HG02678 (cell line): ENCODE measurements at regions not wholly inside any gene's neighbourhood (a gene's known extent, or its start where the extent isn't known, plus 50 kb on each side); places are given as distances from the start of the nearest gene placed in this dataset.

Source experiments
- ATAC-seq: cut with Tn5 transposase; IDR thresholded peaks from one replicate; pipeline ENCODE4 v1.9.1; 2021; ENCODE audit warnings: mild to moderate bottlenecking, moderate library complexity; ENCODE audit not compliant: unreplicated experiment

- no peak for ATAC-seq
Measured at GRCh38 chr2:128901572-128902391, 583.1 kb upstream of the HS6ST1 start.

DNA sequence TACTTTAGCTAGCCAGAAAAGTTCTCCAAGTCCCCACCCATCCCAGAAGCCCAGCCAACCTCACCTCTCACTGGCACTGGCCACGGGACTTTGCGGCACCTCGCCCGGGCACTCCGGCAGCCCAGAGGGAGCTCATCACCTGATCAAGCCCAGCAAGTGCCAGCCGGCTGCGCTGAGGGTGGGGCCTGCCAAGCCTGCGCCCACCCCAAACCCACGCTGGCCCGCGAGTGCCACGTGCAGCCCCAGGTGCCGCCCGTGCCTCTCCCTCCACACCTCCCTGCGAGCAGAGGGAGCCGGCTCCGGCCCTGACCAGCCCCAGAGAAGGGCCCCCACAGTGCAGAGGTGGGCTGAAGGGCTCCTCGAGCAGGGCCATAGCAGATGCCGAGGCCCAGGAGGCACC, 585.0 kb upstream of the HS6ST1 start:
- ATAC-seq = no peak

DNA sequence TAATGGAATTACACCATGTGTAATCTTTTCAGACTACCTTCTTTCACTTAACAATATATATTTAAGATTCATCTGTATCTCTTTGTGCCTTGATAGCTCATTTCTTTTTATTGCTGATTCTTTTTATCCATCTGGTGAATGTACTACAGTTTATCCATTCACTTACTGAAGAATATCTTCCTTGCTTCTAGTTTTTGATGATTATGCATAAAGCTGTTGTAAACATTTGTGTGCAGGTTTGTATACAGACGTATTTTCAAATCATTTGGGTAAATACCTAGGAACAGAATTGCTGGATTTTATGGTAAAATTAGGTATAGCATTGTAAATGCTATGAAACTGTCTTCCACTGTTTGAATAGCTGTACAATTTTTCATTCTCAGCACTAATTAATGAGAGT, 592.6 kb upstream of the HS6ST1 start:
- no peak for ATAC-seq

DNA sequence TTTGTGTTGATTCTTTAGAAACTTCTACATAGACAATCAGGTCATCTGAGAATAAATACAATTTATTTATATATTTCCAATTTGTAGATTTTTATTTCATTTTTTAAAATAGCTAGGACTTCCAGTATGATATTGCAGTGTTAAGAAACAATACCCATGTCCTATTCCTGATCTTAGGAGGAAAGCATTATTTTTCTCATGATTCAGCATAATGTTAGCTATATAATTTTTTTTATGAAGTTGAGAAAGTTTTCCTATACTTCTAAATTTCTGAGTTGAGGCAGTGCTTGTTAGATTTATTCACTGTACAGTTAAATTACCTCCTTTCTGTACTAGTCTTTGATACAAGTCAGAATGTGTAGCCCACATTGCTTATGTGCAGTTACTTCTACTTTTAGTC, 595.7 kb upstream of the HS6ST1 start:
- ATAC-seq = no peak

DNA sequence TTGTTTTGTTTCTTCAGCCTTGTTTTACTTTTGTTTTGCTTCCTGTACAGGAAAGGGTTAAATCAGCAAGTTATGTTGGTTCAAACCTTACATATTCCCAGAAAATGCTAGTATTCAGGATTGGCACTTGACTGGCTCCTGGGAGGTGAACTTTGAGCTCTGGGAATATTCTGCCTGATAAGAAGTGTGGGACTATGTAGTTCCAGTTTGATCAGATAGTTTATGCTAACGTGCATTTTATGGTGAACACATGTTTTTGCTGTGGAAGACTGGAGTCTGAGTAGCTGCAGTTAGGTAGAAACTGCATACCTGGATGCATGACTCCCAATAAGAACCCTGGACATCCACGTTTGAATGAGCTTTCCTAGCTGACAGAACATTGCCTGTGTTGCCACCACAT, 603.1 kb upstream of the HS6ST1 start:
- no peak for ATAC-seq

DNA sequence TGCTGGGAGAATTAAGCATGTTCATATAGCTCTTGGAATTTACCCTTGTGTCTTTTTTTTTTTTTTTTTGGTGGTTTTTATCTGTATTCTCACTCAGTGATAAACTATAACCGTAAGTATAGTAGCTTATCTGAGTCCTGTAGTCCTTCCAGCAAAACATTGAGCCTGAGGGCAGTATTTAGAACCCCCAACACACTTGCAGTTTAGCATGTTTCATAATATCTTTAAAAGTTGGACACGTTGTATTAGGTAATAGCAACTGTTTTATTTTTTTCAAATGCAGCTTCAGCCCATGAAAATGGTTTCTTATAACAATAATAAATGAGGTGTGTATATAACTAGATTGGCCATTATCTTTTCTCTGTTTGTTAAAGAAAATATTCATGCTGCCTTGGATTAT, 603.5 kb upstream of the HS6ST1 start:
- ATAC-seq = no peak

DNA sequence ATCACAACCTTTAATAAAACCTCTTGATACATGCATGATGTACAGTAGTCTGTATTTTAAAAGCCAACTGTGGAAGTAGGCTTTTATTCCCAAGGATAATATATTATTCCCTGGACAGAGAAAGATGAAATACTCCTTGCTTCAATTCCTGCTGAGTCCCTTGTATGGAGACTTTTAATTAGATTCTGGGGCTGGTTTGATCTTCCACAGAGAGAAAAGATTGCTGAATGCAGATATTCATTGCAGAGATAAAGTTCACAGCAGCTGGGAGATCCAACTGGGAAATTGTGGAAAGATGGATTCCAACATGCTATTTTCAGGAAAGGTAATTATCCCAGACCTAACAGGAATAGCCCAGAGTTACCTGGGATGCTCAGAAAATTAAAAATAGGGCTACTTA, 607.0 kb upstream of the HS6ST1 start:
- no peak for ATAC-seq

DNA sequence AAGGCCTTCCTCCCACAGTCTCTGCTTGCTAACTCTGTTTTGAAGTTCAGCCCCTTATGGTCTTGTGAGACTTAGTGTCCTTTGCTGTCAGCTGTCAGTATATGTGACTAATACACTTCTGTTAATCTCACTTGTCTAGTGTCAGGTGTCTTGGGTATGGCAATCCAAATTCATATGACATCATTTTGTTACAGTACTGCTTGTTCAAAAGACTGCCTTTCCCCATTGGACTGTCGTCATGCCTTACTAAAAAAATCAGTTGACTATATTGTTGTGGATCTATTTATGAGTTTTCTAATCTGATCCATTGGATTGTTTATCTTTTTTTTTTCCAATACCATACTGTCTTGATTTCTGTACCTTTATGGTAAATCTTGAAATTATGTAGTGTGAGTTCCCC, 611.4 kb upstream of the HS6ST1 start:
- ATAC-seq = no peak

DNA sequence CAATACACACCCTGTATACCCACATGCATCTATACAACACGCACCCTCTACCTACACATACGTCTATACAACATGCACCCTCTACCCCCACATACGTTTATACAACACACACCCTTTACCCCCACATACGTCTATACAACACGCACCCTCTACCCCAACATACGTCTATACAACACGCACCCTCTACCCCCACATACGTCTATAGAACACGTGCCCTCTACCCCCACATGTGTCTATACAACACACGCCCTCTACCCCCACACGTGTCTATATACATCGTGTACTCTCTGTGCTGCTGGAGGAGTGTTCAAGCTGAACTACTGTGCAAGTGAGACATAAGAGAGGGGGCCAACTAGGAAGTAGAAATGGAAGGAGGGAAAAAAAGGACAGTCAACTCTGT, 621.7 kb upstream of the HS6ST1 start:
- no peak for ATAC-seq

GRCh38 chr2:128941751-128942150, 623.1 kb upstream of the HS6ST1 start:
- no peak for ATAC-seq

GRCh38 chr2:128949360-128949759, 630.7 kb upstream of the HS6ST1 start:
- no peak for ATAC-seq

DNA sequence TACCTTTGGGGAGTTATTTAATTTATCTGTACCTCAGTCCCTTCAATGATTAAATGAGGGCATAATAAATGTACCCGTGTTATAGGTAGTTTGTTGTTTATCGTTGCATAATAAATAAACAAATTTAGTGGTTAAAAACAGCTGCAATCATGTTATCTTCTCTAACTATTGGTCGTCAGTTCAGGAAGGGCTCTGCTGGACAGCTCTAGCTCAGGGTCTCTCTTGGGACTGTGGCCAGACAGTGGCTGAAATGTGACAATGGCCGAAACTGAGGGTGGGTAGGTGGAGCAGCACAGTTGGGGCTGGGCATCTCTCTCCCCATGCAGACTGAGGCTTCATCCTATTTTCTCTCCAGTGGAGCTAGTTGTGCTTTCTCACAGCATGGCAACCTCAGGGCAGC, 632.1 kb upstream of the HS6ST1 start:
- ATAC-seq = no peak

GRCh38 chr2:128958241-128958640, 639.6 kb upstream of the HS6ST1 start:
- ATAC-seq = no peak

DNA sequence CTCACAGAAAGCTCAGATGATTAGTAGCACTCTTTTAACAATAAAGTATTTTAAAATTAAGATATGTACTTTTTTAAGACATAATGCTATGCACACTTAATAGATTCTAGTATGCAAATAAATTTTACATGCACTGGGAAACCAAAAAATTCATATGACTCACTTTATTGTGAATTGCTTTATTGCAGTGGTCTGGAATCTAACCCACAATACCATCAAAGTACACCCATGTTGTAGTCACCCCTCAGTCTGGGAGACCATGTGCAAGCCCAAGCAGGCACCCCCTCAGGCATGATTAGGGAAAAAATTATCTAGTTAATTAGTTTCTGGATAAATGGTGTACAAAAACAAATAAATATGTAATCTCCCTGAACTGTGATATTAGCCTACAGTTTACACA, 649.0 kb upstream of the HS6ST1 start:
- ATAC-seq = no peak

- ATAC-seq = no peak
Measured at GRCh38 chr2:128969374-128969773, 650.7 kb upstream of the HS6ST1 start.

DNA sequence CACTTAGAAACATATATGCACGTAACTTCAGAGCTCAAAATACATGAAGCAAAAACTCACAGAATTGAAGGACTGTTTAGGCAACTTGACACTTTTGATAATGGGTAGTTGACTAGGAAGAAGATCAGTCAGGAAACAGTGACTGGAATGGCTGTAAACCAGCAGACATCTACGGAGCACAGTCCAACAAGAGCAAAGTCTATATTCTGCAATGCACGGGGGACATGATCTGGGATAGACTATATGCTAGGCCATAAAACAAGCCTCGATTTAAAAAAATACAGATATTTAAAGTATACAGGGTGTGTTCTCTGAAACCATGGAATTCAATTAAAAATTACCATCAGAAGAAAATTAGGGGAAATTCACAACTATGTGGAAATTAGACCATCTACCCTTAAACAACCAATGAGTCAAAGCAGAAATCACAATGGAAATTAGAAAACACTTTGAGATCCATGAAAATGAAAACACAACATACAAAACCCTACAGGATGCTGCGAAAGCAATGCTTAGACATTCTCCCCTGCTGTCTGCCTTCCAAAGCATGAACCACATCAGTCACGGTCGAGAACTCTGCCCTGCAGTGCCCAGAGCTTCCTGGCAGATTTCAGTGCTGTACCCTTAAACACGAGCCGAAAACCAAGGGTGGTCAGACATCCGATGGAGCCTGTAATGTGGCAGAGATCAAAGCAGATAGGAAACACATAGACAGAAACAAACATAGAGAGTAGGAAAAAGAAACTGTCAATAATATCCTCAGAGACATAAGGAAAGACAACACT, 651.9 kb upstream of the HS6ST1 start:
- no peak for ATAC-seq

DNA sequence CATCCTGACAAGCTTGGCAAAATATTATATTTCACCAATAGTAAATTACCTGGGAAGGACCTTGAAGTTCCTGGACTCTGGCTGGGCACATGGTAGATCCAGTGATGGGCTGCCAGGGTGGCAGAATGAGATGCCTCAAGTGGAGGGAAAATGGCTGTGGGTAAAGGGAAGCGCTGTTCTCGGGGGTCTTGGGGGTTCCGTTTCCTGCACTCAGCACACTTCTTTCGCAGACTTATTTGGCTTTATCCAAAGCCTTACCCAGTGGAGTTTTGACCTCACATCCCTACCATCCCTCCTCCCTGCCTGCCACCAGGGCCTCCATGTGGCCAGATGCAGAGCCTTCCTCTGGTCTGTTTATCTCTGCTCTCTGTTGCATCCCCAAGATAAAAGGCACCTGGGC, 654.9 kb upstream of the HS6ST1 start:
- ATAC-seq = no peak

- no peak for ATAC-seq
Measured at GRCh38 chr2:128978212-128978611, 659.5 kb upstream of the HS6ST1 start.

GRCh38 chr2:128979182-128979581, 660.5 kb upstream of the HS6ST1 start:
- ATAC-seq = no peak

- ATAC-seq = no peak
Measured at GRCh38 chr2:128980475-128980874, 661.8 kb upstream of the HS6ST1 start.

DNA sequence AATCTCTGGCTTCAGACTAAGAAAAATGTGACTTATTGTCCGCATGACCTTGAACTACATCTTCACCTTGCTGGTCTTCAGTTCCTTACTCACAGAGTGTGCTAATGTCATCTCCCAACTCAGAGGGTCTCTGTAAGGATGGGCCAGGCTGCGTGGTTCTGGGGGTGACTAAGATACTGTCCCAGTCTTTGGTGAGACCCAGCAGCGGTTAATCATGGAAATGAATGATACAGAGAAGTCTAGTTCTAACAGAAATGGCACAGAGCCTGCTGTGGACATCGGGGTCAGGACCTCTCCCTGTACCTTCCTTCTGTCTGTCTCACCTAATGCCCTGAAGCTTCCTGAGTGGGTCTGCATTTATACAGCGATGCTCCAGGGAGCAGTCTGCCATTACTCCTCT, 662.7 kb upstream of the HS6ST1 start:
- no peak for ATAC-seq

GRCh38 chr2:128982001-128982400, 663.3 kb upstream of the HS6ST1 start:
- no peak for ATAC-seq
